ENCODE measurements at regions not wholly inside any gene's neighbourhood (a gene's known extent, or its start where the extent isn't known, plus 50 kb on each side); places are given as distances from the start of the nearest gene placed in this dataset.

GRCh38 chr2:180159921-180160320 lies 152.8 kb upstream of the CWC22 start:
- DNase-seq (ENCODE audit: low read depth), result no peak
- H3K4me3 ChIP-seq (ENCODE audit: low read depth, low read length), result no peak overlapping the region
- no peak for TF ChIP-seq CTCF (conservative IDR thresholded peaks at IDR 0.05; ENCODE audit: low read depth, low read length)

- no peak for TF ChIP-seq CTCF (conservative IDR thresholded peaks at IDR 0.05; ENCODE audit: low read depth, low read length)
- H3K4me3 ChIP-seq (ENCODE audit: low read depth, low read length), result no peak overlapping the region
- DNase-seq (ENCODE audit: low read depth), result no peak
Observed at GRCh38 chr2:180158961-180159360, 151.9 kb upstream of the CWC22 start.

GRCh38 chr2:180156651-180157050 lies 149.6 kb upstream of the CWC22 start:
- DNase-seq (ENCODE audit: low read depth), result no peak
- H3K4me3 ChIP-seq (ENCODE audit: low read depth, low read length), result no peak overlapping the region
- TF ChIP-seq CTCF (conservative IDR thresholded peaks at IDR 0.05; ENCODE audit: low read depth, low read length), result no peak

- no peak for DNase-seq (ENCODE audit: low read depth)
- no peak for TF ChIP-seq CTCF (conservative IDR thresholded peaks at IDR 0.05; ENCODE audit: low read depth, low read length)
Observed at GRCh38 chr2:180150606-180151005, 143.5 kb upstream of the CWC22 start.

GRCh38 chr2:180146541-180146940 lies 139.4 kb upstream of the CWC22 start:
- TF ChIP-seq CTCF (conservative IDR thresholded peaks at IDR 0.05; ENCODE audit: low read depth, low read length), result no peak
- no peak overlapping the region for H3K4me3 ChIP-seq (ENCODE audit: low read depth, low read length)
- DNase-seq (ENCODE audit: low read depth), result no peak

More at GRCh38 chr2:180150606-180151005, 143.5 kb upstream of the CWC22 start:
- H3K4me3 ChIP-seq (ENCODE audit: low read depth, low read length), result no peak overlapping the region

- DNase-seq (ENCODE audit: low read depth), result no peak
- no peak for TF ChIP-seq CTCF (conservative IDR thresholded peaks at IDR 0.05; ENCODE audit: low read depth, low read length)
- H3K4me3 ChIP-seq (ENCODE audit: low read depth, low read length), result no peak overlapping the region
Observed at GRCh38 chr2:180146114-180146513, 139.0 kb upstream of the CWC22 start.

GRCh38 chr2:180145163-180145562 lies 138.1 kb upstream of the CWC22 start:
- no peak overlapping the region for H3K4me3 ChIP-seq (ENCODE audit: low read depth, low read length)
- DNase-seq (ENCODE audit: low read depth), result no peak
- no peak for TF ChIP-seq CTCF (conservative IDR thresholded peaks at IDR 0.05; ENCODE audit: low read depth, low read length)
